CD4-positive, alpha-beta T cell treated with Interleukin-12 subunit alpha and Interleukin-12 subunit beta, for 1 hour (primary cell): ENCODE measurements at regions not wholly inside any gene's neighbourhood (a gene's known extent, or its start where the extent isn't known, plus 50 kb on each side); places are given as distances from the start of the nearest gene placed in this dataset.

Experiments
- DNase-seq: peaks from one replicate; pipeline ENCODE4 v3.0.0-alpha.2; 2020

GRCh38 chr2:204187229-204188083 lies 250.9 kb downstream of the ICOS start:
- DNase-seq, result no peak

- DNase-seq, result no peak
Measured at GRCh38 chr2:204191574-204191973, 255.0 kb downstream of the ICOS start.

GRCh38 chr2:204195498-204195897 lies 258.9 kb downstream of the ICOS start:
- no peak for DNase-seq

GRCh38 chr2:204197336-204198005 lies 260.9 kb downstream of the ICOS start:
- no peak for DNase-seq

- DNase-seq, result no peak
Measured at GRCh38 chr2:204199357-204199756, 262.8 kb downstream of the ICOS start.

GRCh38 chr2:204201507-204201906 lies 264.9 kb downstream of the ICOS start:
- no peak for DNase-seq

- DNase-seq, result no peak
Measured at GRCh38 chr2:204202253-204202652, 265.7 kb downstream of the ICOS start.

GRCh38 chr2:204203704-204204103 lies 267.1 kb downstream of the ICOS start:
- DNase-seq, result no peak

- DNase-seq, result no peak
Measured at GRCh38 chr2:204205082-204205481, 268.5 kb downstream of the ICOS start.

- no peak for DNase-seq
Measured at GRCh38 chr2:204205538-204205937, 269.0 kb downstream of the ICOS start.

- DNase-seq, result no peak
Measured at GRCh38 chr2:204207866-204208265, 271.3 kb downstream of the ICOS start.

- DNase-seq, result no peak
Measured at GRCh38 chr2:204213588-204213987, 277.0 kb downstream of the ICOS start.

- no peak for DNase-seq
Measured at GRCh38 chr2:204218040-204218439, 281.5 kb downstream of the ICOS start.

- no peak for DNase-seq
Measured at GRCh38 chr2:204219196-204219595, 282.6 kb downstream of the ICOS start.

GRCh38 chr2:204220896-204221295 lies 284.3 kb downstream of the ICOS start:
- DNase-seq, result no peak

GRCh38 chr2:204223046-204223445 lies 286.5 kb downstream of the ICOS start:
- no peak for DNase-seq

- no peak for DNase-seq
Measured at GRCh38 chr2:204223544-204223943, 287.0 kb downstream of the ICOS start.

GRCh38 chr2:204225671-204226073 lies 289.1 kb downstream of the ICOS start:
- no peak for DNase-seq

GRCh38 chr2:204226305-204226880 lies 289.8 kb downstream of the ICOS start:
- no peak for DNase-seq

- DNase-seq, result no peak
Measured at GRCh38 chr2:204228169-204228886, 291.8 kb downstream of the ICOS start.

GRCh38 chr2:204234248-204234647 lies 297.7 kb downstream of the ICOS start:
- DNase-seq, result no peak

GRCh38 chr2:204234879-204235278 lies 298.3 kb downstream of the ICOS start:
- DNase-seq, result no peak

GRCh38 chr2:204237416-204237815 lies 300.9 kb downstream of the ICOS start:
- DNase-seq, result no peak
